ENCODE measurements at regions not wholly inside any gene's neighbourhood (a gene's known extent, or its start where the extent isn't known, plus 50 kb on each side); places are given as distances from the start of the nearest gene placed in this dataset.

DNA sequence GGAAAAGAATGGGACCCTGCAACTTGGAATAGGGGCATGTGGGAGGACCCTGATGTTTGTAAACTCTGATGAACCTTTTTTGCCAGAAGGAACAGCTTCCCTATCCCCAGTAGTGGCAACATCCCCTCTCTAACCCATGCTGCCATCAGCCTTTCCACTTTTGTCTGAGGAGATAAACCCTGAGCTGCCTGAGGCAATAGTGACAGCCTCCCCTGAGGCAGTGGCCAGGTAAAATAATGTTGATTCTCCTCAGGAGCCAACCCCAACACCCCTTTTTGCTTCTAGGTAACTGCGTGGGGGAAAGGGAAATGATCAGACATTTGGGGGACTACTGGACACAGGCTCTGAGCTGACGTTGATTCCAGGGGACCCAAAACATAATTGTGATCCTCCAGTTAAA lies 106.8 kb upstream of the NPAS2 start:
- TF ChIP-seq ZNF384 (IDR thresholded peaks at IDR 0.05) = no peak
- TF ChIP-seq NFRKB (IDR thresholded peaks at IDR 0.05) = no peak
- no peak for TF ChIP-seq CTBP1 (IDR thresholded peaks at IDR 0.05; ENCODE audit: borderline replicate concordance)
- no peak for TF ChIP-seq TARDBP (IDR thresholded peaks at IDR 0.05)
- no peak for TF ChIP-seq ELF4 (IDR thresholded peaks at IDR 0.05)
- TF ChIP-seq SUZ12 (IDR thresholded peaks at IDR 0.05) = no peak
- TF ChIP-seq BHLHE40 (IDR thresholded peaks at IDR 0.05; ENCODE audit: borderline replicate concordance) = no peak
- TF ChIP-seq SP1 (IDR thresholded peaks at IDR 0.05) = no peak
- no peak for TF ChIP-seq FOXA1 (IDR thresholded peaks at IDR 0.05)
- no peak for TF ChIP-seq FOXK2 (IDR thresholded peaks at IDR 0.05)
- no peak for TF ChIP-seq ARNT (IDR thresholded peaks at IDR 0.05)
- TF ChIP-seq FOXM1 (IDR thresholded peaks at IDR 0.05; ENCODE audit: borderline replicate concordance) = no peak
- TF ChIP-seq, protein P1, sequence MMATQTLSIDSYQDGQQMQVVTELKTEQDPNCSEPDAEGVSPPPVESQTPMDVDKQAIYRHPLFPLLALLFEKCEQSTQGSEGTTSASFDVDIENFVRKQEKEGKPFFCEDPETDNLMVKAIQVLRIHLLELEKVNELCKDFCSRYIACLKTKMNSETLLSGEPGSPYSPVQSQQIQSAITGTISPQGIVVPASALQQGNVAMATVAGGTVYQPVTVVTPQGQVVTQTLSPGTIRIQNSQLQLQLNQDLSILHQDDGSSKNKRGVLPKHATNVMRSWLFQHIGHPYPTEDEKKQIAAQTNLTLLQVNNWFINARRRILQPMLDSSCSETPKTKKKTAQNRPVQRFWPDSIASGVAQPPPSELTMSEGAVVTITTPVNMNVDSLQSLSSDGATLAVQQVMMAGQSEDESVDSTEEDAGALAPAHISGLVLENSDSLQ (IDR thresholded peaks at IDR 0.05) = no peak
